ENCODE measurements at regions not wholly inside any gene's neighbourhood (a gene's known extent, or its start where the extent isn't known, plus 50 kb on each side); places are given as distances from the start of the nearest gene placed in this dataset.

GRCh38 chr16:11404603-11405002, 59.3 kb downstream of the RMI2 start:
- TF ChIP-seq, protein P1, sequence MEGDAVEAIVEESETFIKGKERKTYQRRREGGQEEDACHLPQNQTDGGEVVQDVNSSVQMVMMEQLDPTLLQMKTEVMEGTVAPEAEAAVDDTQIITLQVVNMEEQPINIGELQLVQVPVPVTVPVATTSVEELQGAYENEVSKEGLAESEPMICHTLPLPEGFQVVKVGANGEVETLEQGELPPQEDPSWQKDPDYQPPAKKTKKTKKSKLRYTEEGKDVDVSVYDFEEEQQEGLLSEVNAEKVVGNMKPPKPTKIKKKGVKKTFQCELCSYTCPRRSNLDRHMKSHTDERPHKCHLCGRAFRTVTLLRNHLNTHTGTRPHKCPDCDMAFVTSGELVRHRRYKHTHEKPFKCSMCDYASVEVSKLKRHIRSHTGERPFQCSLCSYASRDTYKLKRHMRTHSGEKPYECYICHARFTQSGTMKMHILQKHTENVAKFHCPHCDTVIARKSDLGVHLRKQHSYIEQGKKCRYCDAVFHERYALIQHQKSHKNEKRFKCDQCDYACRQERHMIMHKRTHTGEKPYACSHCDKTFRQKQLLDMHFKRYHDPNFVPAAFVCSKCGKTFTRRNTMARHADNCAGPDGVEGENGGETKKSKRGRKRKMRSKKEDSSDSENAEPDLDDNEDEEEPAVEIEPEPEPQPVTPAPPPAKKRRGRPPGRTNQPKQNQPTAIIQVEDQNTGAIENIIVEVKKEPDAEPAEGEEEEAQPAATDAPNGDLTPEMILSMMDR (IDR thresholded peaks at IDR 0.05) = no peak
- no peak for TF ChIP-seq POLR2A (IDR thresholded peaks at IDR 0.05)
